ENCODE measurements at regions not wholly inside any gene's neighbourhood (a gene's known extent, or its start where the extent isn't known, plus 50 kb on each side); places are given as distances from the start of the nearest gene placed in this dataset.

GRCh38 chr4:56158483-56158882 is 209.7 kb downstream of the CEP135 start:
- Histone ChIP-seq H3K27ac (ENCODE audit: low read depth, low read length) (no peak overlapping the region), H4K20me1 (ENCODE audit: insufficient read depth, low read length) (no peaks in the 10 kb centered on the region), H3K9me3 (ENCODE audit: low read depth, low read length) (no peaks in the 10 kb centered on the region), H3K4me2 (ENCODE audit: insufficient read depth, low read length) (no peak overlapping the region), H3K4me1 (ENCODE audit: insufficient read depth, low read length) (no peaks in the 10 kb centered on the region), H3K27me3 (ENCODE audit: insufficient read depth, low read length) (no peaks in the 10 kb centered on the region), H3K36me3 (ENCODE audit: insufficient read depth, low read length) (no peaks in the 10 kb centered on the region), H3K4me3 (ENCODE audit: insufficient read depth, low read length) (no peak overlapping the region), H3K79me2 (ENCODE audit: insufficient read depth, low read length) (no peaks in the 10 kb centered on the region), H2AFZ (ENCODE audit: low read length) (no peak overlapping the region)
- TF ChIP-seq, protein P1, sequence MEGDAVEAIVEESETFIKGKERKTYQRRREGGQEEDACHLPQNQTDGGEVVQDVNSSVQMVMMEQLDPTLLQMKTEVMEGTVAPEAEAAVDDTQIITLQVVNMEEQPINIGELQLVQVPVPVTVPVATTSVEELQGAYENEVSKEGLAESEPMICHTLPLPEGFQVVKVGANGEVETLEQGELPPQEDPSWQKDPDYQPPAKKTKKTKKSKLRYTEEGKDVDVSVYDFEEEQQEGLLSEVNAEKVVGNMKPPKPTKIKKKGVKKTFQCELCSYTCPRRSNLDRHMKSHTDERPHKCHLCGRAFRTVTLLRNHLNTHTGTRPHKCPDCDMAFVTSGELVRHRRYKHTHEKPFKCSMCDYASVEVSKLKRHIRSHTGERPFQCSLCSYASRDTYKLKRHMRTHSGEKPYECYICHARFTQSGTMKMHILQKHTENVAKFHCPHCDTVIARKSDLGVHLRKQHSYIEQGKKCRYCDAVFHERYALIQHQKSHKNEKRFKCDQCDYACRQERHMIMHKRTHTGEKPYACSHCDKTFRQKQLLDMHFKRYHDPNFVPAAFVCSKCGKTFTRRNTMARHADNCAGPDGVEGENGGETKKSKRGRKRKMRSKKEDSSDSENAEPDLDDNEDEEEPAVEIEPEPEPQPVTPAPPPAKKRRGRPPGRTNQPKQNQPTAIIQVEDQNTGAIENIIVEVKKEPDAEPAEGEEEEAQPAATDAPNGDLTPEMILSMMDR (IDR thresholded peaks at IDR 0.05; ENCODE audit: extremely low read depth, low read depth, low read length): no peak
- DNase-seq (ENCODE audit: insufficient read length, low spot score, missing footprints): no peak

- Histone ChIP-seq H3K27me3 (ENCODE audit: insufficient read depth, low read length) (no peaks in the 10 kb centered on the region), H4K20me1 (ENCODE audit: insufficient read depth, low read length) (no peaks in the 10 kb centered on the region), H3K4me2 (ENCODE audit: insufficient read depth, low read length) (no peak overlapping the region), H3K36me3 (ENCODE audit: insufficient read depth, low read length) (no peaks in the 10 kb centered on the region), H2AFZ (ENCODE audit: low read length) (no peak overlapping the region), H3K4me1 (ENCODE audit: insufficient read depth, low read length) (no peaks in the 10 kb centered on the region), H3K79me2 (ENCODE audit: insufficient read depth, low read length) (no peaks in the 10 kb centered on the region), H3K9me3 (ENCODE audit: low read depth, low read length) (no peaks in the 10 kb centered on the region), H3K4me3 (ENCODE audit: insufficient read depth, low read length) (no peak overlapping the region), H3K27ac (ENCODE audit: low read depth, low read length) (no peak overlapping the region)
- DNase-seq (ENCODE audit: insufficient read length, low spot score, missing footprints): no peak
- TF ChIP-seq, protein P1 (IDR thresholded peaks at IDR 0.05; ENCODE audit: extremely low read depth, low read depth, low read length): no peak
Observed at GRCh38 chr4:56156141-56156540, 207.4 kb downstream of the CEP135 start.

DNA sequence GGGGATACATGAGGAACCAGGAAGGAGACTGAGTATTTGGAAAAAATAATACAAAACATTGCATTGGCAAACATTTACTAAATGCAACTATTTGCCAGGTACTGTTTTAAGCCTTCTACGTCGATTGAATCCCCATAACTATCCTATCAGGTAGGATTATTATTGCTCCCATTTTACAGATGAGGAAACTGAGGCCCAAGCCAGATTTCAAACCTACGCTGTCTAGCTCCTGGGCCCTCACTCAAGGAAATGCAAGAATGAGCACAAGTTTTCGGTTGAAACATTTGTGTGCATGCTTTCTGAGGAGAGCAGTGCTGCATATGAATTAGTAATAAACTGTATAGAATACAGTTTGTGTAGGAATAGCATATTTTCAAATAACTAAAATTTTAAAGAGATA is 206.7 kb downstream of the CEP135 start:
- Histone ChIP-seq H3K4me2 (ENCODE audit: insufficient read depth, low read length) (no peak overlapping the region), H3K36me3 (ENCODE audit: insufficient read depth, low read length) (no peaks in the 10 kb centered on the region)

DNA sequence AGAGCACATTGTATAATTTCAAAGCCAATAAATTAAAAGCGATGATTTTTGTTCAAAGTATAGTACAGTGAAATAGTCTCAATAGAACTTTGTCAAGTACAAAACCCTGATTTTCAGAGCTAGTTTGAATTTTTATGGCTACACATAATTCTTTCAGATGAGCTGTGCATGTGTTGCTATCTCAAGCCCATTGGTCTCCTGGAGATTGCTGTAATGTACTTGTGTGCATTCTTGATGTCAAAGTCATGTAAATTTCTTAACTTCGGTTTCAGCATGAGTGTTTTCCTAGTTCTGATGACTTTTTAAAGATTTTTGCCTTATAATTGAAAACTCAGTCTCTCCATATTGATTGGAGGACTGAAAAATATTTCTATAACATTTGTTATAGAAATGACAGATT is 200.8 kb downstream of the CEP135 start:
- no peaks in the 10 kb centered on the region for H3K4me1 ChIP-seq (ENCODE audit: insufficient read depth, low read length)
- H3K9me3 ChIP-seq (ENCODE audit: low read depth, low read length): no peaks in the 10 kb centered on the region
- no peak overlapping the region for H3K4me2 ChIP-seq (ENCODE audit: insufficient read depth, low read length)
- H3K79me2 ChIP-seq (ENCODE audit: insufficient read depth, low read length): no peaks in the 10 kb centered on the region
- H3K27me3 ChIP-seq (ENCODE audit: insufficient read depth, low read length): no peaks in the 10 kb centered on the region
- H4K20me1 ChIP-seq (ENCODE audit: insufficient read depth, low read length): no peaks in the 10 kb centered on the region
- DNase-seq (ENCODE audit: insufficient read length, low spot score, missing footprints): no peak
- TF ChIP-seq, protein P1 (IDR thresholded peaks at IDR 0.05; ENCODE audit: extremely low read depth, low read depth, low read length): no peak
- H3K36me3 ChIP-seq (ENCODE audit: insufficient read depth, low read length): no peaks in the 10 kb centered on the region
- H3K27ac ChIP-seq (ENCODE audit: low read depth, low read length): no peak overlapping the region
- no peak overlapping the region for H3K4me3 ChIP-seq (ENCODE audit: insufficient read depth, low read length)
- no peak overlapping the region for H2AFZ ChIP-seq (ENCODE audit: low read length)

More for the DNA sequence above, 206.7 kb downstream of the CEP135 start:
- no peaks in the 10 kb centered on the region for H4K20me1 ChIP-seq (ENCODE audit: insufficient read depth, low read length)
- no peak overlapping the region for H3K4me3 ChIP-seq (ENCODE audit: insufficient read depth, low read length)
- no peak for DNase-seq (ENCODE audit: insufficient read length, low spot score, missing footprints)
- H3K27me3 ChIP-seq (ENCODE audit: insufficient read depth, low read length): no peaks in the 10 kb centered on the region
- no peaks in the 10 kb centered on the region for H3K9me3 ChIP-seq (ENCODE audit: low read depth, low read length)
- no peak overlapping the region for H3K27ac ChIP-seq (ENCODE audit: low read depth, low read length)
- no peaks in the 10 kb centered on the region for H3K4me1 ChIP-seq (ENCODE audit: insufficient read depth, low read length)
- H2AFZ ChIP-seq (ENCODE audit: low read length): no peak overlapping the region
- no peaks in the 10 kb centered on the region for H3K79me2 ChIP-seq (ENCODE audit: insufficient read depth, low read length)
- TF ChIP-seq, protein P1 (IDR thresholded peaks at IDR 0.05; ENCODE audit: extremely low read depth, low read depth, low read length): no peak
